Endothelial cell of umbilical vein (primary cell): ENCODE measurements at regions not wholly inside any gene's neighbourhood (a gene's known extent, or its start where the extent isn't known, plus 50 kb on each side); places are given as distances from the start of the nearest gene placed in this dataset.

ENCODE experiments used
- BruUV-seq: library from RNA; stranded (reverse); fragments of 400-500 nt; replicated peaks from 2 replicates; lab custom pipeline; 2021; lab: Mats Ljungman, UMichigan
- CTCF ChIA-PET: fragments of 300-600, 350-600 bp; sonication (Branson Sonifier 250); formaldehyde crosslinking; loops from one replicate; lab custom pipeline; 2021; ENCODE audit warnings: antibody characterized with exemption, inconsistent platforms; lab: Charles Lee
- POLR2A ChIA-PET: fragments of 300-600, 350-600 bp; sonication (Branson Sonifier 250); formaldehyde crosslinking; loops from one replicate; lab custom pipeline; 2021; ENCODE audit warnings: antibody characterized with exemption, inconsistent platforms; lab: Charles Lee
- DNase-seq: peaks from one replicate; pipeline ENCODE4 v3.0.0-alpha.2; 2011; ENCODE audit warnings: low read depth, low spot score
- FAIRE-seq: peaks from 2 replicates; lab custom pipeline; 2011; peaks lifted over from hg19 to GRCh38; lab: Jason Lieb, UNC
- H2AFZ ChIP-seq: 2 replicates; pipeline ENCODE4 v1.6.0; 2012; ENCODE audit warnings: low read depth, low read length, control low read depth, inconsistent platforms
- H3K27ac ChIP-seq: 2 replicates; pipeline ENCODE4 v1.5.1; 2011; ENCODE audit warnings: low read depth, mild to moderate bottlenecking, control low read depth, low read length, moderate library complexity; ENCODE audit not compliant: insufficient read depth
- H3K27me3 ChIP-seq, 2 experiments: 2 replicates each; pipeline versions ENCODE4 v1.6.0 to v1.6.1; 2011; ENCODE audit warnings: low read length in 2 of 2, mixed read lengths in 1 of 2; ENCODE audit not compliant: control insufficient read depth in 2 of 2, insufficient read depth in 2 of 2
- H3K36me3 ChIP-seq, 2 experiments: 2 replicates in 1 of 2; 3 replicates in 1 of 2; pipeline ENCODE4 v1.5.1; 2011; ENCODE audit warnings: low read length in 2 of 2, mild to moderate bottlenecking in 1 of 2, moderate library complexity in 1 of 2; ENCODE audit not compliant: control insufficient read depth in 2 of 2, insufficient read depth in 2 of 2; ENCODE audit errors: extremely low read depth in 1 of 2
- H3K4me1 ChIP-seq: 3 replicates; pipeline ENCODE4 v1.5.1; 2011; ENCODE audit warnings: mild to moderate bottlenecking, low read length; ENCODE audit not compliant: control insufficient read depth, insufficient read depth; ENCODE audit errors: extremely low read depth
- H3K4me2 ChIP-seq: 2 replicates; pipeline ENCODE4 v1.6.1; 2011; ENCODE audit warnings: low read length, control low read depth, mixed read lengths; ENCODE audit not compliant: insufficient read depth
- H3K4me3 ChIP-seq, 3 experiments: fragments of 200-600 bp in 1 of 3; sonication (generic), shearing (Covaris generic) in 1 of 3; replicated peaks in 1 of 3; 2 replicates each; pipeline ENCODE4 v1.5.1; 2011 to 2016; ENCODE audit warnings: control low read depth in 3 of 3, low read length in 3 of 3, mild to moderate bottlenecking in 2 of 3, inconsistent platforms in 1 of 3, low read depth in 1 of 3, moderate library complexity in 1 of 3; ENCODE audit not compliant: insufficient read depth in 1 of 3
- H3K79me2 ChIP-seq: 2 replicates; pipeline ENCODE4 v1.6.0; 2012; ENCODE audit warnings: low read length, inconsistent platforms; ENCODE audit not compliant: control insufficient read depth, insufficient read depth
- H3K9ac ChIP-seq: replicated peaks from 2 replicates; pipeline ENCODE3; 2011; ENCODE audit warnings: low read length, control low read depth; ENCODE audit not compliant: insufficient read depth; ENCODE audit errors: extremely low read depth
- H3K9me1 ChIP-seq: replicated peaks from 3 replicates; pipeline ENCODE4 v1.6.0; 2011; ENCODE audit warnings: mild to moderate bottlenecking, low read length; ENCODE audit not compliant: control insufficient read depth, insufficient read depth; ENCODE audit errors: extremely low read depth
- H3K9me3 ChIP-seq: replicated peaks from 2 replicates; pipeline ENCODE4 v1.5.1; 2012; ENCODE audit warnings: low read length, inconsistent platforms; ENCODE audit not compliant: control insufficient read depth, insufficient read depth
- H4K20me1 ChIP-seq: replicated peaks from 2 replicates; pipeline ENCODE3; 2011; ENCODE audit warnings: mild to moderate bottlenecking, low read length; ENCODE audit not compliant: control insufficient read depth, insufficient read depth; ENCODE audit errors: extremely low read depth
- CTCF ChIP-seq, 2 donors: IDR thresholded peaks; 1 replicate in 1 of 2; 2 replicates in 1 of 2; pipeline ENCODE4 v1.5.1; 2011; ENCODE audit warnings: low read length in 2 of 2, mild to moderate bottlenecking in 2 of 2, moderate library complexity in 2 of 2, control low read depth in 1 of 2, inconsistent platforms in 1 of 2, low read depth in 1 of 2; ENCODE audit not compliant: insufficient read depth in 1 of 2; ENCODE audit errors: extremely low read depth in 1 of 2
- EZH2 ChIP-seq: IDR thresholded peaks from 2 replicates; pipeline ENCODE4 v1.6.1; 2012; ENCODE audit warnings: borderline replicate concordance, low read depth, mild to moderate bottlenecking, moderate library complexity, low read length, inconsistent platforms; ENCODE audit not compliant: severe bottlenecking
- FOS ChIP-seq: IDR thresholded peaks from 2 replicates; pipeline ENCODE4 v1.6.1; 2011; ENCODE audit warnings: mild to moderate bottlenecking, low read length, moderate library complexity, borderline replicate concordance; ENCODE audit not compliant: insufficient read depth
- GATA2 ChIP-seq: IDR thresholded peaks from 2 replicates; pipeline ENCODE4 v1.7.0; 2011; ENCODE audit warnings: low read depth, mild to moderate bottlenecking, moderate library complexity, mixed read lengths, low read length; ENCODE audit not compliant: insufficient read length, insufficient read depth
- JUN ChIP-seq: IDR thresholded peaks from 2 replicates; pipeline ENCODE4 v1.6.1; 2011; ENCODE audit warnings: borderline replicate concordance, low read depth; ENCODE audit not compliant: insufficient read length, insufficient read depth
- MAX ChIP-seq: IDR thresholded peaks from 2 replicates; pipeline ENCODE4 v1.6.1; 2011; ENCODE audit not compliant: insufficient read depth, insufficient read length
- MYC ChIP-seq: IDR thresholded peaks from one replicate; pipeline ENCODE4 v1.6.1; 2011; ENCODE audit warnings: mild to moderate bottlenecking, low read depth, low read length
- POLR2A ChIP-seq: IDR thresholded peaks from 2 replicates; pipeline ENCODE4 v1.6.1; 2012; ENCODE audit warnings: low read depth, mild to moderate bottlenecking, control low read depth, low read length
- POLR2AphosphoS5 ChIP-seq: IDR thresholded peaks from 2 replicates; pipeline ENCODE4 v1.6.1; 2012; ENCODE audit warnings: low read depth, mild to moderate bottlenecking, control low read depth, low read length, moderate library complexity; ENCODE audit not compliant: insufficient read depth
- dilution Hi-C: fragments of 300-500 bp; cut with MboI; formaldehyde crosslinking; loops from one replicate; pipeline ENCODE4 v1.15.0; 2019; ENCODE audit warnings: low sequenced_read_pairs; ENCODE audit not compliant: extremely low pct_ligation_motif_present
- intact Hi-C: fragments of 100-400 bp; cut with micrococcal nuclease; formaldehyde crosslinking; loops from one replicate; pipeline ENCODE4 v1.10.0; 2022

GRCh38 chr9:17060450-17060849 is 74.4 kb upstream of the CNTLN start:
- intact Hi-C loops, result loop anchor here (5.0 kb wide), 1 partner anchor 342 kb away; no protein-coding TSS in a partner anchor
- CTCF ChIA-PET, result no interaction called here
- no peaks in the 10 kb centered on the region for H3K9me1 ChIP-seq
- DNase-seq (no peak), FAIRE-seq (no peak)
- no peak overlapping the region for H3K27ac ChIP-seq
- H3K4me2 ChIP-seq, result no peak overlapping the region
- H3K36me3 ChIP-seq, result no peaks in the 10 kb centered on the region
- H3K4me1 ChIP-seq, result peaks cover 11% of the 10 kb centered on the region
- no peak overlapping the region for H3K9ac ChIP-seq
- POLR2A ChIA-PET, result no interaction called here
- H2AFZ ChIP-seq, result no peak overlapping the region
- no peaks in the 10 kb centered on the region for H3K27me3 ChIP-seq
- no peaks in the 10 kb centered on the region for H4K20me1 ChIP-seq
- H3K79me2 ChIP-seq, result no peaks in the 10 kb centered on the region
- BruUV-seq, result no TSS peak
- H3K4me3 ChIP-seq, result no peak overlapping the region
- dilution Hi-C loops, result no loop called here
- no peak for TF ChIP-seq FOS
- no peak for TF ChIP-seq CTCF (IDR thresholded peaks at IDR 0.05; ENCODE audit: extremely low read depth in 1 of 2, insufficient read depth in 1 of 2, low read depth in 1 of 2, low read length in 2 of 2)
- TF ChIP-seq POLR2A, result no peak
- TF ChIP-seq MYC, result no peak
- no peak for TF ChIP-seq EZH2
- TF ChIP-seq POLR2AphosphoS5, result no peak
- no peak for TF ChIP-seq JUN
- no peaks in the 10 kb centered on the region for H3K9me3 ChIP-seq

GRCh38 chr9:17059465-17059864 is 75.4 kb upstream of the CNTLN start:
- no peaks in the 10 kb centered on the region for H3K36me3 ChIP-seq
- no peaks in the 10 kb centered on the region for H3K9me3 ChIP-seq
- ChIA-PET CTCF (no interaction called here), POLR2A (no interaction called here)
- no peak overlapping the region for H2AFZ ChIP-seq
- no TSS peak for BruUV-seq
- FAIRE-seq (no peak), DNase-seq (no peak)
- no peaks in the 10 kb centered on the region for H3K27me3 ChIP-seq
- no peak overlapping the region for H3K4me2 ChIP-seq
- no peak for TF ChIP-seq FOS
- TF ChIP-seq POLR2AphosphoS5, result no peak
- TF ChIP-seq MAX, result no peak
- TF ChIP-seq EZH2, result no peak
- TF ChIP-seq GATA2, result no peak
- no peak for TF ChIP-seq POLR2A
- no peak for TF ChIP-seq CTCF (IDR thresholded peaks at IDR 0.05; ENCODE audit: extremely low read depth in 1 of 2, insufficient read depth in 1 of 2, low read depth in 1 of 2, low read length in 2 of 2)
- no peak for TF ChIP-seq JUN
- TF ChIP-seq MYC, result no peak
- dilution Hi-C loops (no loop called here), intact Hi-C loops (no loop called here)
- H3K79me2 ChIP-seq, result no peaks in the 10 kb centered on the region
- H3K4me3 ChIP-seq, result no peak overlapping the region
- no peak overlapping the region for H3K27ac ChIP-seq
- no peaks in the 10 kb centered on the region for H3K9me1 ChIP-seq
- H4K20me1 ChIP-seq, result no peaks in the 10 kb centered on the region
- H3K9ac ChIP-seq, result no peak overlapping the region
- H3K4me1 ChIP-seq, result peaks cover under 1% of the 10 kb centered on the region
